GM19240 (cell line): ENCODE measurements at regions not wholly inside any gene's neighbourhood (a gene's known extent, or its start where the extent isn't known, plus 50 kb on each side); places are given as distances from the start of the nearest gene placed in this dataset.
"Not testable (repeated sequence)": the region's sequence is repeated elsewhere in the genome, so short reads cannot be mapped to it uniquely, and the experiment has no call there.

Experiments
- DNase-seq: peaks from one replicate; pipeline ENCODE4 v3.0.0; 2011; ENCODE audit warnings: low spot score; ENCODE audit not compliant: insufficient read length

GRCh38 chr10:78604721-78605120 lies 464.0 kb upstream of the ZMIZ1 start:
- DNase-seq, result no peak

GRCh38 chr10:78605800-78606350 lies 462.9 kb upstream of the ZMIZ1 start:
- DNase-seq, result no peak

- DNase-seq, result not testable (repeated sequence)
Measured at GRCh38 chr10:78606766-78607165, 462.0 kb upstream of the ZMIZ1 start.

GRCh38 chr10:78609976-78610375 lies 458.8 kb upstream of the ZMIZ1 start:
- DNase-seq, result no peak

GRCh38 chr10:78613132-78613531 lies 455.6 kb upstream of the ZMIZ1 start:
- DNase-seq, result no peak

GRCh38 chr10:78614267-78614666 lies 454.5 kb upstream of the ZMIZ1 start:
- DNase-seq, result no peak

GRCh38 chr10:78614744-78615143 lies 454.0 kb upstream of the ZMIZ1 start:
- no peak for DNase-seq

- no peak for DNase-seq
Measured at GRCh38 chr10:78616125-78616695, 452.6 kb upstream of the ZMIZ1 start.

- DNase-seq, result no peak
Measured at GRCh38 chr10:78617115-78617514, 451.7 kb upstream of the ZMIZ1 start.

- no peak for DNase-seq
Measured at GRCh38 chr10:78617631-78618030, 451.1 kb upstream of the ZMIZ1 start.

- DNase-seq, result no peak
Measured at GRCh38 chr10:78618050-78618449, 450.7 kb upstream of the ZMIZ1 start.

GRCh38 chr10:78619115-78619851 lies 449.5 kb upstream of the ZMIZ1 start:
- DNase-seq, result no peak

GRCh38 chr10:78619896-78620295 lies 448.9 kb upstream of the ZMIZ1 start:
- no peak for DNase-seq

GRCh38 chr10:78620985-78621799 lies 447.6 kb upstream of the ZMIZ1 start:
- no peak for DNase-seq

GRCh38 chr10:78623578-78624215 lies 445.1 kb upstream of the ZMIZ1 start:
- DNase-seq, result no peak

GRCh38 chr10:78624791-78625190 lies 444.0 kb upstream of the ZMIZ1 start:
- no peak for DNase-seq

GRCh38 chr10:78626471-78626870 lies 442.3 kb upstream of the ZMIZ1 start:
- no peak for DNase-seq

GRCh38 chr10:78627254-78627795 lies 441.4 kb upstream of the ZMIZ1 start:
- DNase-seq, result no peak

- DNase-seq, result no peak
Measured at GRCh38 chr10:78628976-78629375, 439.8 kb upstream of the ZMIZ1 start.

- no peak for DNase-seq
Measured at GRCh38 chr10:78629773-78630172, 439.0 kb upstream of the ZMIZ1 start.
